ENCODE measurements at regions not wholly inside any gene's neighbourhood (a gene's known extent, or its start where the extent isn't known, plus 50 kb on each side); places are given as distances from the start of the nearest gene placed in this dataset.
"Not testable (repeated sequence)": the region's sequence is repeated elsewhere in the genome, so short reads cannot be mapped to it uniquely, and the experiment has no call there.

- Mint-ChIP-seq H3K9me3 (peaks cover 3 to 9% of the 10 kb centered on the region in 2 donors), H3K27ac (no peak overlapping the region)
- no peak for DNase-seq
These were observed 189.1 kb upstream of the FAT3 start for GRCh38 chr11:92035488-92035887.

GRCh38 chr11:92027136-92027535, 197.5 kb upstream of the FAT3 start:
- not testable (repeated sequence) for H3K27ac Mint-ChIP-seq; H3K27me3 Mint-ChIP-seq; DNase-seq; ATAC-seq (replicated peaks); H3K36me3 Mint-ChIP-seq; H3K9me3 Mint-ChIP-seq; H3K4me1 Mint-ChIP-seq; H3K4me3 Mint-ChIP-seq

More at GRCh38 chr11:92035488-92035887, 189.1 kb upstream of the FAT3 start:
- Mint-ChIP-seq H3K36me3 (no peaks in the 10 kb centered on the region), H3K27me3 (no peaks in the 10 kb centered on the region), H3K4me1 (no peaks in the 10 kb centered on the region), H3K4me3 (no peak overlapping the region)
- ATAC-seq (replicated peaks), result no peak

GRCh38 chr11:92026664-92027063, 198.0 kb upstream of the FAT3 start:
- Mint-ChIP-seq H3K36me3 (no peaks in the 10 kb centered on the region), H3K4me3 (no peak overlapping the region), H3K4me1 (no peaks in the 10 kb centered on the region), H3K27ac (no peak overlapping the region), H3K9me3 (peaks cover 0 to 9% of the 10 kb centered on the region in 2 donors), H3K27me3 (no peaks in the 10 kb centered on the region)
- DNase-seq (no peak), ATAC-seq (replicated peaks) (no peak)

GRCh38 chr11:92024788-92025187, 199.8 kb upstream of the FAT3 start:
- ATAC-seq (replicated peaks) (no peak), DNase-seq (no peak)
- Mint-ChIP-seq H3K9me3 (peaks cover 0 to 13% of the 10 kb centered on the region in 2 donors), H3K4me1 (no peaks in the 10 kb centered on the region), H3K36me3 (no peaks in the 10 kb centered on the region), H3K27ac (no peak overlapping the region), H3K27me3 (no peaks in the 10 kb centered on the region), H3K4me3 (no peak overlapping the region)

- no peak for DNase-seq
- H3K4me3 Mint-ChIP-seq, result no peak overlapping the region
- H3K36me3 Mint-ChIP-seq, result no peaks in the 10 kb centered on the region
- peaks cover 2 to 17% of the 10 kb centered on the region in 2 donors for H3K9me3 Mint-ChIP-seq
- no peaks in the 10 kb centered on the region for H3K4me1 Mint-ChIP-seq
- no peak overlapping the region for H3K27ac Mint-ChIP-seq
- ATAC-seq (replicated peaks), result no peak
- no peaks in the 10 kb centered on the region for H3K27me3 Mint-ChIP-seq
These were observed 202.1 kb upstream of the FAT3 start for GRCh38 chr11:92022499-92022898.

GRCh38 chr11:92018332-92018731, 206.3 kb upstream of the FAT3 start:
- H3K4me3 Mint-ChIP-seq, result no peak overlapping the region
- no peaks in the 10 kb centered on the region for H3K36me3 Mint-ChIP-seq
- no peak overlapping the region for H3K27ac Mint-ChIP-seq
- no peaks in the 10 kb centered on the region for H3K27me3 Mint-ChIP-seq
- no peaks in the 10 kb centered on the region for H3K4me1 Mint-ChIP-seq
- no peak for ATAC-seq (replicated peaks)
- DNase-seq, result no peak
- H3K9me3 Mint-ChIP-seq, result peaks cover 4 to 22% of the 10 kb centered on the region in 2 donors

GRCh38 chr11:92008249-92008648, 216.4 kb upstream of the FAT3 start:
- H3K4me3 Mint-ChIP-seq, result no peak overlapping the region
- no peaks in the 10 kb centered on the region for H3K27me3 Mint-ChIP-seq
- H3K27ac Mint-ChIP-seq, result no peak overlapping the region
- H3K9me3 Mint-ChIP-seq, result peaks cover 4 to 9% of the 10 kb centered on the region in 2 donors
- DNase-seq (no peak), ATAC-seq (replicated peaks) (no peak)
- no peaks in the 10 kb centered on the region for H3K36me3 Mint-ChIP-seq
- H3K4me1 Mint-ChIP-seq, result no peaks in the 10 kb centered on the region

- Mint-ChIP-seq H3K27me3 (no peaks in the 10 kb centered on the region), H3K4me1 (no peaks in the 10 kb centered on the region), H3K36me3 (no peaks in the 10 kb centered on the region), H3K9me3 (peaks cover 0 to 5% of the 10 kb centered on the region in 2 donors), H3K27ac (no peak overlapping the region), H3K4me3 (no peak overlapping the region)
- ATAC-seq (replicated peaks), result no peak
- no peak for DNase-seq
These were observed 222.1 kb upstream of the FAT3 start for GRCh38 chr11:92002568-92002967.

- Mint-ChIP-seq H3K27me3 (no peaks in the 10 kb centered on the region), H3K4me3 (no peak overlapping the region), H3K36me3 (no peaks in the 10 kb centered on the region), H3K9me3 (peaks cover 0 to 5% of the 10 kb centered on the region in 2 donors), H3K4me1 (no peaks in the 10 kb centered on the region), H3K27ac (no peak overlapping the region)
- DNase-seq (no peak), ATAC-seq (replicated peaks) (no peak)
These were observed 226.1 kb upstream of the FAT3 start for GRCh38 chr11:91998481-91998880.

- Mint-ChIP-seq H3K4me3 (no peak overlapping the region), H3K27me3 (no peaks in the 10 kb centered on the region), H3K4me1 (no peaks in the 10 kb centered on the region), H3K9me3 (peaks cover 0 to 3% of the 10 kb centered on the region in 2 donors), H3K36me3 (no peaks in the 10 kb centered on the region), H3K27ac (no peak overlapping the region)
- DNase-seq (no peak), ATAC-seq (replicated peaks) (no peak)
These were observed 227.4 kb upstream of the FAT3 start for GRCh38 chr11:91997226-91997625.

GRCh38 chr11:91996526-91996925, 228.1 kb upstream of the FAT3 start:
- H3K9me3 Mint-ChIP-seq, result peaks cover 3 to 4% of the 10 kb centered on the region in 2 donors

GRCh38 chr11:91988443-91988842, 236.2 kb upstream of the FAT3 start:
- not testable (repeated sequence) for H3K4me3 Mint-ChIP-seq; H3K27me3 Mint-ChIP-seq; H3K36me3 Mint-ChIP-seq; H3K4me1 Mint-ChIP-seq; ATAC-seq (replicated peaks); H3K27ac Mint-ChIP-seq; DNase-seq
- H3K9me3 Mint-ChIP-seq, result peaks cover 9 to 10% of the 10 kb centered on the region in 2 donors

More at GRCh38 chr11:91996526-91996925, 228.1 kb upstream of the FAT3 start:
- Mint-ChIP-seq H3K36me3 (no peaks in the 10 kb centered on the region), H3K4me1 (no peaks in the 10 kb centered on the region), H3K27ac (no peak overlapping the region), H3K4me3 (no peak overlapping the region), H3K27me3 (no peaks in the 10 kb centered on the region)
- no peak for DNase-seq
- ATAC-seq (replicated peaks), result no peak

- Mint-ChIP-seq H3K4me1 (no peaks in the 10 kb centered on the region), H3K4me3 (no peak overlapping the region), H3K27me3 (no peaks in the 10 kb centered on the region), H3K36me3 (no peaks in the 10 kb centered on the region), H3K27ac (no peak overlapping the region), H3K9me3 (peaks cover 2 to 9% of the 10 kb centered on the region in 2 donors)
- DNase-seq (no peak), ATAC-seq (replicated peaks) (no peak)
These were observed 238.4 kb upstream of the FAT3 start for GRCh38 chr11:91986218-91986617.

GRCh38 chr11:91984033-91984584, 240.5 kb upstream of the FAT3 start:
- peaks cover 0 to 8% of the 10 kb centered on the region in 2 donors for H3K9me3 Mint-ChIP-seq
- H3K27me3 Mint-ChIP-seq, result no peaks in the 10 kb centered on the region
- no peak overlapping the region for H3K27ac Mint-ChIP-seq
- H3K4me1 Mint-ChIP-seq, result no peaks in the 10 kb centered on the region
- no peak for DNase-seq
- ATAC-seq (replicated peaks), result no peak
- H3K4me3 Mint-ChIP-seq, result no peak overlapping the region
- H3K36me3 Mint-ChIP-seq, result no peaks in the 10 kb centered on the region

- DNase-seq (no peak), ATAC-seq (replicated peaks) (no peak)
- no peaks in the 10 kb centered on the region for H3K36me3 Mint-ChIP-seq
- H3K27me3 Mint-ChIP-seq, result no peaks in the 10 kb centered on the region
- H3K27ac Mint-ChIP-seq, result no peak overlapping the region
- H3K4me3 Mint-ChIP-seq, result no peak overlapping the region
- H3K9me3 Mint-ChIP-seq, result peaks cover 0 to 3% of the 10 kb centered on the region in 2 donors
- H3K4me1 Mint-ChIP-seq, result no peaks in the 10 kb centered on the region
These were observed 242.6 kb upstream of the FAT3 start for GRCh38 chr11:91981995-91982394.

GRCh38 chr11:91979775-91980174, 244.8 kb upstream of the FAT3 start:
- no peak for ATAC-seq (replicated peaks)
- Mint-ChIP-seq H3K4me3 (no peak overlapping the region), H3K9me3 (peaks cover 0 to 2% of the 10 kb centered on the region in 2 donors), H3K36me3 (no peaks in the 10 kb centered on the region), H3K4me1 (no peaks in the 10 kb centered on the region), H3K27ac (no peak overlapping the region), H3K27me3 (no peaks in the 10 kb centered on the region)
- no peak for DNase-seq

Data from stimulated activated naive B cell treated with anti-CD40 and anti-IgM and Interleukin-4, amounts not matched to agents 10 μg/mL and 1 μg/mL and 100 μg/mL, for 72 hours (primary cell).